NT2/D1 (cell line): ENCODE measurements at regions not wholly inside any gene's neighbourhood (a gene's known extent, or its start where the extent isn't known, plus 50 kb on each side); places are given as distances from the start of the nearest gene placed in this dataset.

Source experiments
- DNase-seq: peaks from one replicate; pipeline ENCODE4 v3.0.0-alpha.2; 2011; ENCODE audit warnings: low read depth, low spot score
- H3K27me3 ChIP-seq: 2 replicates; pipeline ENCODE4 v1.6.0; 2011; ENCODE audit warnings: mild to moderate bottlenecking; ENCODE audit not compliant: insufficient read length, insufficient read depth
- H3K36me3 ChIP-seq: 2 replicates; pipeline ENCODE4 v1.6.1; 2011; ENCODE audit warnings: mild to moderate bottlenecking, low read length, mixed read lengths; ENCODE audit not compliant: insufficient read depth, insufficient read length
- H3K4me1 ChIP-seq: 2 replicates; pipeline ENCODE4 v1.5.1; 2011; ENCODE audit not compliant: insufficient read depth, insufficient read length
- H3K4me3 ChIP-seq: 2 replicates; pipeline ENCODE4 v1.5.1; 2011; ENCODE audit warnings: low read depth; ENCODE audit not compliant: insufficient read length
- H3K9ac ChIP-seq: 2 replicates; pipeline ENCODE4 v1.6.0; 2011; ENCODE audit warnings: low read depth; ENCODE audit not compliant: insufficient read length
- H3K9me3 ChIP-seq: 2 replicates; pipeline ENCODE4 v1.5.1; 2011; ENCODE audit warnings: mild to moderate bottlenecking, low read length; ENCODE audit not compliant: insufficient read depth
- SUZ12 ChIP-seq: IDR thresholded peaks from 2 replicates; pipeline ENCODE4 v1.6.1; 2011; ENCODE audit not compliant: insufficient read length, insufficient read depth; ENCODE audit errors: extremely low read depth
- YY1 ChIP-seq: IDR thresholded peaks from 2 replicates; pipeline ENCODE4 v1.6.1; 2011; ENCODE audit not compliant: insufficient read length, insufficient read depth
- ZNF274 ChIP-seq: IDR thresholded peaks from 2 replicates; pipeline ENCODE4 v1.6.1; 2011; ENCODE audit warnings: mild to moderate bottlenecking, low read depth, low read length

DNA sequence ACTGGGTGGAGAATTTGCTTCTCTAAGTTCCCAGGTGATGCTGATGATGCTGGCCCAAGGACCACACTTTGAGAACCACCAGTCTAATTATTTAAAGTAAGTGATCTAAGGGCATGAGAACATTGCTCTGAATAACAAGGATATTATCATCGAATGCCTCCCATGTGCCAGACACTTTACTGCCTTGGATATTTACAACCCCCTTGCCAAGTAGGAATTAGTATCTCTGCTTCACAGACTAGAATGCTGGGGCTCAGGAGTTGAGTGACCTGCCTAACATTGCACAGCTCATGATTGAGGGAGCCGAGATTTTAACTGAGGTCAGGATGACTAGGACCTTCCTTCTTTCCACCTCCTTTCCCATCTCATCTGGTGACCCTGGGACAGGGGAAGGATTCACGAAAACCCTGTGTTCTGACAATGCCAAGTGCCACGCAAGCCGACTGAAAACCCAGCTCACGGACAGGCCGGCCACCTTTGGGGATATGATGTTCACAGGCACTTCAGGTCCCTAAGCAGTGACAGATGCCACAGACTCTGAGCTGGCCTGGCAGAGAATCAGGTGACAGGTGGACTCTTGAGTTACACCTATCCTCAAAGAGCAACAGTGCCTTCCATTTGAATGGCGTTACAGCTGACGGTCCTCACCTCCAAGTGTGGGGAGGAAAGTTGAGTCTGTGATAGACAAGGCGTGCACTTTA, 230.7 kb downstream of the TOMM20 start:
- Histone ChIP-seq H3K4me1 (peaks cover 8% of the 10 kb centered on the region), H3K9ac (no peak overlapping the region), H3K4me3 (no peak overlapping the region), H3K9me3 (no peaks in the 10 kb centered on the region), H3K36me3 (no peaks in the 10 kb centered on the region), H3K27me3 (no peaks in the 10 kb centered on the region)
- TF ChIP-seq YY1 (no peak), SUZ12 (no peak), ZNF274 (no peak)
- DNase-seq = no peak

DNA sequence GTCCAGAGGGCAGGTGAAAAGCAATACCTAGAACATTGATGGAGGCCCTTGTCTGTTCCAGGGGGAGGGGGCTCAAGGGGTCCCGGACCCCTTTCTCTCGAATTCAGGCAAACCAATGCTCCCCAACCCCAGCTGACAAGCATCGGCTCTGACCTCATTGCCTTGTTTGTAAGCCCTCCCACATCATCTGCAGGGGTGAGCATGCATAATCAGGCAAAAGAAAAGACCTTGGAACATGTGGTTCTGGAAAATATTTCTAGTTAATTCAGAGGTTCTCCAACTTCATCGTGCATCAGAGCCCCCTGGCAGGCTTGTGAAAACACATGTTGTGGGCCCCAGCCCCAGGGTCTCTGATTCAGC, 231.3 kb downstream of the TOMM20 start:
- H3K36me3 ChIP-seq = no peaks in the 10 kb centered on the region
- H3K27me3 ChIP-seq = no peaks in the 10 kb centered on the region
- no peak overlapping the region for H3K4me3 ChIP-seq
- H3K4me1 ChIP-seq = peaks cover 8% of the 10 kb centered on the region
- no peak for DNase-seq
- TF ChIP-seq YY1 = no peak
- no peak for TF ChIP-seq SUZ12
- TF ChIP-seq ZNF274 = no peak
- H3K9ac ChIP-seq = no peak overlapping the region
- no peaks in the 10 kb centered on the region for H3K9me3 ChIP-seq

DNA sequence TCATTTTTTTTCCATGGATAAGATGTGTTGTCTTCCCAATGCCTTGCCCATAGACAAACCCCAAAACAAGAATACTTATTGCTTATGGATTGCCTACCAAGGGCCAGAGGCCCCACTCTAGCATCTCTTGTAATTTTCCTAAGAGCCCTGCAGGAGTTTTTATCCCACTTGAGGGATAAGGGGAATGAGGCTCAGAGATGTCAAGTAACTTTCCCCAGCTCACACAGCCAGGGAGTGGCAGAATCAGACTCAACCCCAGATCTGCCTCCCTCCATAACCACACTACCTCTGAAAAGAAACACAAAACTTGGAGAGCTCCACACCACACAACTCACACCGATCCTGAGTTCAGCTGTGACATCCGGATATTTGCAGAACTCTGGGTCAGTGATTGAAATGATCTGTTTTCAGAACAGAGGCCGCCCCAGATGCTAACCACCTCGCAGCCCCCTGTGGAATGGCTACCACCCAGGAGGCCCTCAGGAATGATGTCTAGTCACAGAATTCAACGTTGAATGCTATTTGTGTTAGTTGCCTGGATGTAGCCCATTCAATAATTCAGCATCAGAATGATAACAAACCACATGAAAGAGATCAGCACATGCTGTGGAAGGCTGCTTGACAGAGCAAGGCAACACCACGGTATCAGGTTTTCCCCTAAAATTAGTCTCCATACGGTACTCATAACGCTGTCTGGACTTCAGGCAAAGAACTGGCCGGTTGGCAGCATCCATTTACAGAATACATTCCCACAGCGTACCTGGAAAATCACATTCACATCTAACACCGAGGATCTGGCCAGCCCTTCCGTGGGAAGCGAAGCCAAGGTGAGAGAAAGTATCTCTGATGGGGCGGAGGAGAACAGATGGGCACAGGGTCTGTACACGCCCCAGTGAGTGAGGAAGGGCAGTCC, 231.9 kb downstream of the TOMM20 start:
- TF ChIP-seq SUZ12 = no peak

DNA sequence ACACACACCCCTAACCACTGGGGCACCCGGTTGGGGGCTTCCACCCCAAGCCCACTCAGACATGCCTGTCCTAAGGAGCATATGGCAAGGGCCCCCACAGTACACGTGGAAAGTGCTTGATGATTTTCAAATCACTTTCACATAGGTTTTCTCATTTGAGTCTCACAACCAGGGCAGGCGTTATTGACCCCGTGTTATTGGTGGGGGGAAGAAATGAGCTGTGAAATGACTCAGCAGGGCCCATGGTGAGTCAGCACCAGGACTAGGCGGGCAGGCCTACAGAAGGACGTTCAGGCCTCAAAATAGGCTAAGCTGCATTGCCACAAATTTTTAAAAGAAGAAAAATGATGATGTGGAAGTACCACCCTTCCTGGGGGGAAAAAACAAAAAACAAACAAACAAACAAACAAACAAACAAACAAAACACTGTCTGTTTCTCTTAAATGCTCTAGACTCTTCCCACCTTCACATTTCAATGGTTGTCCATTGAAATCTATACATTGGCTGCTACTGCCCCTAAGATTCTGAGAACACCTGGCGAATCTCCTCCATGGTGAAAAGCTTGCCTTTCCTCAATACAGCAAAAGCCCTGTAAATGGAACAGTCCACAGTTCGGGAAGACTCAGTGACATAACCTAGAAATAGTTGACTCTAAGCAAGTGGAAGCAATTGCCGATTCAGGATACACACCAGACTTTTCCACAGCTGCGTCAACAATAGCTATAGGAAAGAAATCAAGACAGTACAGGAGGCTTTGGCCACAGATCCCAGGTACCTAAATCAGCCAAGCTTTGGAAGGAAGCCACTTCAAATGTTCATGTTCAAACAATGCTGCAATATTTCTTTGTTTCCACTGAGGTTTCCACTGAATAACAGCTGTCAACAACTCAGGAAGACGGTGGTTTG, 234.7 kb downstream of the TOMM20 start:
- Histone ChIP-seq H3K36me3 (no peaks in the 10 kb centered on the region), H3K9ac (no peak overlapping the region), H3K4me3 (no peak overlapping the region), H3K9me3 (no peaks in the 10 kb centered on the region), H3K4me1 (peaks cover 8% of the 10 kb centered on the region), H3K27me3 (no peaks in the 10 kb centered on the region)
- DNase-seq = no peak
- no peak for TF ChIP-seq SUZ12
- no peak for TF ChIP-seq ZNF274
- TF ChIP-seq YY1 = no peak

More for the DNA sequence above, 231.9 kb downstream of the TOMM20 start:
- H3K36me3 ChIP-seq = no peaks in the 10 kb centered on the region
- H3K27me3 ChIP-seq = no peaks in the 10 kb centered on the region
- no peaks in the 10 kb centered on the region for H3K9me3 ChIP-seq
- DNase-seq = no peak
- no peak overlapping the region for H3K4me3 ChIP-seq
- H3K9ac ChIP-seq = no peak overlapping the region
- peaks cover 8% of the 10 kb centered on the region for H3K4me1 ChIP-seq

DNA sequence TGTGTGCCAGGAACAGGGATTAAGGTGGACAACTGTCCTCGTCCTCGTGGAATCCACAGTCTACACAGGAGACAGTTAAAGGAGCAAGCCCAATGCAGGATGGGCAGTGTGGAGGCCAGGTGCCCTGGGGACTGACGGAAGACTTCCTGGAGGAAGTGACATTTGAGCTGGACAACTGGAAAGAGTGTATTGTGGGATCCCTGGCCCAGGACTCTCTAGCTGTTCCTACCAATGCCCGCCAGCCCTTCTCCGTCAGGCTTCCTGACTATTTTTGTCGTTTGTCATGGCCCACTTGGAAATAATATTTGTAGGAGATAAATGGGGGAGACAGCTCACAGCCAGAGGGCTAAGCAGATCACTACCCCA, 235.3 kb downstream of the TOMM20 start:
- TF ChIP-seq SUZ12 (no peak), ZNF274 (no peak), YY1 (no peak)
- Histone ChIP-seq H3K9ac (no peak overlapping the region), H3K4me3 (no peak overlapping the region), H3K4me1 (peaks cover 4% of the 10 kb centered on the region), H3K36me3 (no peaks in the 10 kb centered on the region), H3K27me3 (no peaks in the 10 kb centered on the region), H3K9me3 (no peaks in the 10 kb centered on the region)
- DNase-seq = no peak

DNA sequence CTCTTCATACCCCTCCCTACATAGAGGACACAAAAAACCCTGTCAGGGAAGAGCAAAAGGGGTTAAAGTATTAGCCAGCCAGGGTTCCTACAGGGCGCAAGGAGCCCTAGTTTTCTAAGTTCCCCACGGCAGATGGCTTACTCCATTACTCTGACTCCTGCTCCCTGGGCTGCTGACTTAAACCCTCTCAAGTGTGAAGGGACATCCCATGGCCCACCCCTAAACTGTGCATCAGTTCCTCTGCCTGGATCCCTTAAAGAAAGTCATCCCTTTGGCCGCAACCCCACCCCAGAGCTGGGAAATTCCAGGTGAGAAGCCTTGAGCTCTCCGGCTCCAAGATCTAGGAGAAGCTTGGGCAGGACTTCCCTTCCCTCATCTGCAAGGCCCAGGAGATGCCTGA, 236.0 kb downstream of the TOMM20 start:
- H3K9me3 ChIP-seq = no peaks in the 10 kb centered on the region
- H3K36me3 ChIP-seq = no peaks in the 10 kb centered on the region
- H3K27me3 ChIP-seq = no peaks in the 10 kb centered on the region
- TF ChIP-seq YY1 = no peak
- no peak for TF ChIP-seq ZNF274
- no peak for TF ChIP-seq SUZ12
- H3K4me3 ChIP-seq = no peak overlapping the region
- H3K9ac ChIP-seq = no peak overlapping the region
- peaks cover 4% of the 10 kb centered on the region for H3K4me1 ChIP-seq
- DNase-seq = no peak

DNA sequence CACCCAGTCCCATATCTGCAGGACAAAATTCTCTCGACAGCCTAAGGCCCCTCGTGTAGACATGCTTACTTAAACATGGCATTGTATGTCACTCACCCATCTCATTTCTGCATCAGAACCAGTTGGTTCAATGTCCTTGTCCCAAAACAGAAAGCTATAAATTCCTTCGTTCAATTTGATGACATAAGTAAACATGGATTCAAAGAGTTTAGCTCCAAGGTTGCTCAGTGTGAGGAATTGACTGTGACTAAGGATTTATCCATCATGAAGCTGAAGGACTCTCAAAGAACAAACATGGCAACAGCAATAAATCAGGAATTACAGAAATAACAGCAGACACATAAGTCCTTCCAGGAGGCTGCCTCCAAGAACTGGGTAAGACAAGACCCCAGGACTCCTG, 237.2 kb downstream of the TOMM20 start:
- Histone ChIP-seq H3K9ac (no peak overlapping the region), H3K36me3 (no peaks in the 10 kb centered on the region), H3K9me3 (no peaks in the 10 kb centered on the region), H3K4me3 (no peak overlapping the region), H3K4me1 (peaks cover 4% of the 10 kb centered on the region), H3K27me3 (no peaks in the 10 kb centered on the region)
- no peak for DNase-seq
- TF ChIP-seq ZNF274 = no peak
- no peak for TF ChIP-seq YY1
- TF ChIP-seq SUZ12 = no peak
